T-helper 2 cell treated with Interferon-gamma antibody and Interleukin-4, amounts not matched to agents 100 ng/mL and 5 ng/mL, for 36 hours (primary cell): ENCODE measurements at regions not wholly inside any gene's neighbourhood (a gene's known extent, or its start where the extent isn't known, plus 50 kb on each side); places are given as distances from the start of the nearest gene placed in this dataset.
"Not testable (repeated sequence)": the region's sequence is repeated elsewhere in the genome, so short reads cannot be mapped to it uniquely, and the experiment has no call there.

ENCODE experiments used
- intact Hi-C: fragments of 100-400 bp; cut with micrococcal nuclease; formaldehyde crosslinking; loops from one replicate; pipeline ENCODE4 v1.15.1; 2023

DNA sequence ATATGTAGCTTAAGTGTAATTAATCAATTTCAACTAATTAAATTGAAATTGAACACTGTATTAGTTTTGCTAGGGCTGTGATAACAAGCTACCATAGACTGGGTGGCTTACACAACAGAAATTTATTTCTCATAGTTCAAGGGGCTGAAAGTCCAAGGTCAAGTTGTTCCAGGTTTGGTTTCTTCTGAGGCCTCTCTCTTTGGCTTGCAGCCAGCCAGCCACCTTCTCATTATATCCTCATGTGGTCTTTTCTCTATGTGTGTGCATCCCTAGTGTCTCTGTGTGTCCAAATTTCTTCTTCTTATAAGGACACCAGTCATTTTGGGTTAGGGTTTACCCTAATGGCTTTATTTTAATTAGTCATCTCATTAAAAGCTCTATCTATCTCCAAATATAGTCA, 611.7 kb downstream of the UTRN start:
- intact Hi-C loops = no loop called here

DNA sequence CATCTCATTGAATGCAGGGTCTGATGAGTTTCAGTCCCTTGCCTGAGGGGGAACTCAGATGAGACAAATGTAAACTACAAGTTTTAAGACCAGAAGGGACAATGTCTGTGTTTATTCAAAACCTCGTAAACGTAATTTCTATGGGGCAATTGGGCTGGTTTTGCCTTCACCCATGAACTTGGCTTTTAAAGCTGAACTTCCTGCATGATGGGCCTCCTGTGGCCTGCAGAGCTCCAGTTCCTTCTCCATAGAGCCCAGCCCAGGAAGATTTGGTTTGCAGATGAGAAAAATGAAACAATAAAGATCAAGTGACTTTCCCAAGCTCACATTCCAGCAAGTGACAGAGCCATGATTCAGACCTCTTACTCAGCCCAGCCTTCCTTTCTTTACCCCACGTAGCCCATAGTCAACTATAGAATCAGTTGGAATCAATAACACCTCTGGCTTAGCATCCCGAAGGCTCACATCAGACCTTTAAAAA, 612.3 kb downstream of the UTRN start:
- intact Hi-C loops = no loop called here

DNA sequence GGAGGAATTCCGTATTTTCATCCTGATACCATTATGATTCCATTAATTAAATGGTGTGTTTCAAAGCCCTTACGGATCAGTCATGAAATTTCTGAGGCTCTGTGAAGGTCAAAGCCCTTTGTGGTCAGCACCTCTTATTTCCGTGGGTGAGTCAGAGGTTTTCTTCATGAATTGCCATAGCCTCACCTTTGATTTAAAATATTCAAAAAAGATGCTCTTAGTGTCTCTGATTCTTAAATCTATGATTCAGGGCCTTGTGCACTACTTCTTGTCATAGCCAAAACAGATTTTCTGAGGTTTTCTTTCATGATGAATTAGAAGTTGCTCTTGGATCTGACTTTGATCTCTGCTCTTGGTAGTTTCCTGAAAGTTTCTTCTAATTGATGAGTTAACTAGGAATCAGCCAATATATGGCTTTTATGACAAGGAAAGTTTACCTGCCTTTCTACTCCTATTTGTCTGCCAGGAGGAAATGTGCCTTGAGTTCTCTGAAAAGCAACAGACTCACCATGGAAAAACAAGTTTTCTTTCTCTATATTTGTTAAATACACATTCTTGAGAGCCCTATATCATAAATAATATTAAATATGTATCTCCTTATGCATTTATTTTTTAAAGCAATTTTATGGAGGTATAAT, 613.0 kb downstream of the UTRN start:
- intact Hi-C loops = no loop called here

DNA sequence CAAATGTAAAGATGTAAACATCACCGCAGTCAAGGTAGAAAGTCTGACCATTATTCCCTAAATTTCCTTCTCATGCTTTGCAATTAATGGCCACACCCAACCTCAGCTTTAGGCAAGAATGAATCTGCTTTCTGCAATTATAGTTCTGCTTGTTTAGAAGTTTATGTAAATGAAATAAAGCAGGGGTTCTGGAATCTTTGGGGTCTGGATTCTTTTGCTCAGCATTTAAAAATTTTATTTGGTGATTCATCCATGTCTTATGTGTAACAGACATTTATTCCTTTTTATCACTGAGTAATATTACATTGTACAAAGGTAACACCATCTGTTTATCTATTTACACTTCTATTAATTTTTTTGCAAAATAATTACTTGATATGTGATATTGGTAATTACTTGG, 613.6 kb downstream of the UTRN start:
- intact Hi-C loops = no loop called here

DNA sequence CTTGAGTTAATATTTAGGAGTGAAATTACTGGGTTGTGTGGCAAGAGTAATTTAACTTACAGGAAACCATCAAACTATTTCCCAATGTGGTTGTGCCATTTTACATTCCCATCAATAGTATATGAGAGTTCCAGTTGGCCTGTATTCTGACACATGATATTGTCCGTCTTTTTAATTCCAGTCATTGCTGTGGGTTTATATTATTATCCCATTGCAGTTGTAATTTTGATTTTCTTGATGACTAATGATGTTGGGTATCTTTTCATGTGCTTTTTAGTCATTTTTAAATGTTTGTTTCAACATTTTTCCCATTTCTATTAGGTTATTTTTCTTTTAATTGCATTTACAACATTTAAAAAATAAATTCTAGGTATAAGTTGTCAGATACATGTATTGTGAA, 614.0 kb downstream of the UTRN start:
- intact Hi-C loops = no loop called here

DNA sequence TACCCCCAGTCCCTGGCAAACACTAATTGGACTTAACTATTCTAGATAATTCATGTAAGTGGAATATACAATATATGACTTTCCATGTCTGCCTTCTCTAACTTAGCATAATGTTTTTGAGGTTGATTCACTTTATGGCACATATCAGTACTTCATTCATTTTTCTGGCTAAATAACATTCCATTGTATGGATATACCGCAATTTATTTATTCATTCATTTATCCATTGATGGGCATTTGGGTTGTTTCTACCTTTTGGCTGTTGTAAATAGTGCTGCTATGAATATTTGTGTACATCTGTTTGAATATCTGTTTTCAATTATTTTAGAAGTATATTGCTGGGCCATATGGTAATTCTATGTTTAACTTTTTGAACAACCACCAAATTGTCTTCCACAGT, 616.3 kb downstream of the UTRN start:
- intact Hi-C loops = no loop called here

DNA sequence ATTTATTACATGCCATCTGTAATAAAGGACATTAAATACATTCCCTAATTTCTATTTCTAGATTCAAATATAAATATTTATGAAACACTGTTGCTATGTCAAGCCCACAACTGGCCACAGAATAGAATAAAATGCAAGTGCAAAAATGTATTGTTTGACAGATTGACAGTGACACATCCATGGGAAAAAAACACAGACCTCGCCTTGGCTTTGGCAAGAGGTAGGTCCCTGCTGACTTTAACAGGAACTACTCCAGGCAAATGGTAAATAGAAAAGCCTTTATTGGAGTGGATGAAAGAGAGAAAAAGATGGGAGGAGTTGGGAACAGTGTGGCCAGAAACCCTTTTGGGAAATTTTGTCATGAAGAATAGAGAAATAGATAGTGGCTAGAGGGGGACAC, 622.9 kb downstream of the UTRN start:
- intact Hi-C loops = no loop called here

DNA sequence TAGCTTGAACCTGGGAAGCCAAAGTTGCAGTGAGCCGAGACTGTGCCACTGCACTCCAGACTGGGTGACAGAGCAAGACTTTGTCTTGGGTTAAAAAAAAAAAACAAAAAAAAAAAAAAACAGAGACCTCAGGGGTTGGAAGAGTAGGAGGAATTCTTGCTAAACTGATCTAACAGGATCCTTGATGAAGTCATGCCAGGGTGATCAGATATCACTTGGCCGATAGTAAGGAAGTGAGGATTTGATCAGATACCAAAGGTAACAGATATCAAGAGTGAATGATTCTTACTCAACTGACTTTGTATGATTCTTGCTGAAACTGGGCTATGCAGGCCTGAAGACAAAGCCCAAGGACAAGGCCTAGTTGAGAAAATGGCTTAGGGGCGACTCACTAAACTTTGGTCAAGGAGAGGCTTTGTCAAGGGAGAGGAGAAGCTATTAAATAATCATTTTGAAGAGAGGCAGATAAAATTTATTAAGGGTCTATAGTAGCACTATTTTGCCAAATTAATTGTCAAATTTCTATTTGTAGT, 624.7 kb downstream of the UTRN start:
- intact Hi-C loops = no loop called here

DNA sequence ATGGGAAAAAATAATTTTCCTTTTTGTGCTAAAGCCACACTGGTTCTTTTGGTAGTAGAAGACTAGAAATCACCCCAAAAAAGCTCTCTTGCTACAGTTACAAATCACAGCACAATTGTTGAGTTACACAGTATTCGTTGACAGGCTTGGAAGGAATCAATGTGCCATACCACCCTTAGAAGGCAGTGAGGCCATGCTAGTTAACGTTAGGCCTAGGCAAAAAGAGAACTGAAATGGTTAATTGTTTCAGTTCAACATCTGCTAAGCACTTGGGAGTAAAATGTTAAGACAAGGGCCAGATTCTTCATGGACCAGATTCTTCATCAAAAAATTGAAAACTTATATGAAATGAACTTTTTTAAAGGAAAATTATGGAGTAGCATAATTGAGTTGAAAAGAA, 626.2 kb downstream of the UTRN start:
- intact Hi-C loops = no loop called here

DNA sequence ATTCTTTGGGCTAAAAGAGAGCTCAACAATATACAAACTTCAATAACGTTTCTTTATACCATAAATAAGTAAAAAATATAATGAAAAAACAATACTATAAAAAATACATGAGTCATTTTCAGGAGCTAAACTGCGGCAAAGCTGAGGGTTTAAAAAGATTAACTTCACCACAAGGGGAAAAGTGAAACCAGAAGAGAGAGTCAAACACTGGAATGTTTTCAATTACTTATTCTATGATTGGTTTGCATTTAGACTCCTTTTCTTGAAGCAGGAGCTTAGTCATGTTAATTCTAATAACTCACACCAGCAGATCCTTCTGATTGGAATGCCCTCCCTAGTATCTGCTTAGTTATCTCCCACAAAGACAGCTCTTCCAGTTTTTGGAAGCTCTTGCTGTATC, 627.3 kb downstream of the UTRN start:
- intact Hi-C loops = no loop called here

DNA sequence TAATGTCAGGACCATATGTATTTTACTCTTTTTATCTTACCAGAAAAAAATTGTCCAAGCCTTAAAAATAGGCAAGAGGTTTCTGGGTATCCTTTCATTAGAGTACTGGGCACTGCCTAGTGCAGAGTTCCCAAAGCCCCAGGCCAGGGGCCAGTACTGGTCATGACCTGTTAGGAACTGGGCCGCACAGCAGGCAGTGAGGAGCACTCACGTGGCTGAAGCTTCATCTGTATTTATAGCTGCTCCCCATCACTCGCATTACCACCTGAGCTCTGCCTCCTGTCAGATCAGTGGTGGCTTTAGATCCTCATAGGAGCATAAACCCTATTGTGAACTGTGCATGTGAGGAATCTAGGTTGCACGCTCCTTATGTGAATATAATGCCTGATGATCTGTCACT, 632.9 kb downstream of the UTRN start:
- intact Hi-C loops = no loop called here

DNA sequence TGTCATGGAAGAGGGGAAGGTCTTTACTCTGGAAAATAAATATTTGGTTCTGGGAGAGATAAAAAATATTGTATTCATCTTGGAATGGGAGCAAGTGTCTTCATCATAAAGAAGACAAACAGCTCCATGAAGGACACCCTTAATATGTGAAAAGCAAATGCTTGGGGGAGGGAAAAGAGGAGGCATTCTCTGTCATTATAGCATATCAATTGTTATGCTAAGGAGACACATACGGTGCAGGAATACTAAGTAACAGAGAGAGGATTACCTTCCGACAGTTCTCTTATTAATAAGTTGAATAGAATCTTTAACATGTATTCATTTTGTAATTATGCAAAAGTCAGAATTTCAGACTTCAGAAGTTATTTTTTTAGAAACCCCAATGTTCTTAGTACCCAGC, 634.4 kb downstream of the UTRN start:
- intact Hi-C loops = no loop called here

DNA sequence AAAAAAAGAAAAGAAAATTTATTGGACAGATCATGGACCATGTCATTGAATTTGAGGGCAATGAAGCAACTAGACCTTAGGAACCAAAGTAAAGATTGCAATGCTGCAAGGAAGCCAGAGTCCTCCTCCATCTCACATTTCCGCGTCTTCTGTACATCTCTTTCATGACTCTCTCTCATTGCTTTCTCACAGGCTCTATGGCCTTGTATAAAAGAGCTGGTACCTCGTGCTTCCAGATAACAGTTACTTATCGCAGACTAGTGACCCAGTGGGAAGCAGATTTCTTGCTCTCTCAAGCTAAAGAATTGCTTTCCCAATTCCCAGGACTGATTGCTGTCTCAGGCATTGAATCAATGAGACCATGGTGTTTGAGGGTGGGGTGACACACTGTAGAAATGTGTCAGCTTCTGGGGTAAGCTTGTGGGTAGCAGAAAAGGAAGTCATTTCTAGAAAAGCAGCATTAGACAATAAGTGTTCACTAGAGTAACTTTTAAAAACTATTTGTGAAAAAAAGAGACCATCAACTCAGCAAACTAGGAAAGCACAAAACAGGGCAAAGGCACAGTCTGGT, 635.3 kb downstream of the UTRN start:
- intact Hi-C loops = no loop called here

DNA sequence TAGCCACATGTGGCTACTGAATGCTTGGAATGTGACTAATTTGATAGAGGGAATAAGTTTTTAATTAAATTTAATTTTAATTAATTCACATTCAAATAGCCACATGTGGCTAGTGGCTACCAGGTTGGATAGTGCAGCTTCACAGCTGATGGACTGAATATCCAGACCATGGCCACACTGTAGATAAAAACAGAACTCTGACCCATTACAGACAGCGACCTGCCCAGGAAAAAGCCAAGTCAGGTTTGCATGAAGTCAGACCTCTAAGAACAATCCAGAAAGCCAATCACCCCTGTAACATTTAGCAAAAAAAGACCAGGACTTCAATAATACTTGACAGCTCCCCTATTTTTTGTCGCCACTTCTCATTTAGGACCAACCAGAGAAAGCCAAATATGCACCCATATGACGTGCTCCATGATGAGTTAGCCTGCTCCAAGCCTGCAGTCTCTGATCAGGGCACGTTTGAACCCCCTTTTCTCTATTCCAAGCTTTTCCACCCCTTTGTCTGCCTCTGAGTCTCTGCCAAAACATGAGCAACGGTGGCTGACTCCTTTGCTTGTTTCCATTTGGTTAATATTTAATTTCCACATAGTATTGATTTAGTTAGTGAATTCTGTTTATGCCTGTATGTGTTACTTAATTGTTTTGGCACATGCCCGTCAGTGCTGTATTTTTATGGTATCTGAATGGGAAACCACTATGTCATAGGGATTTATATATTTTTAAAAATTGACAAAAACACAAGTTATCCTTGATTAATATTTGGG, 636.3 kb downstream of the UTRN start:
- intact Hi-C loops = no loop called here

DNA sequence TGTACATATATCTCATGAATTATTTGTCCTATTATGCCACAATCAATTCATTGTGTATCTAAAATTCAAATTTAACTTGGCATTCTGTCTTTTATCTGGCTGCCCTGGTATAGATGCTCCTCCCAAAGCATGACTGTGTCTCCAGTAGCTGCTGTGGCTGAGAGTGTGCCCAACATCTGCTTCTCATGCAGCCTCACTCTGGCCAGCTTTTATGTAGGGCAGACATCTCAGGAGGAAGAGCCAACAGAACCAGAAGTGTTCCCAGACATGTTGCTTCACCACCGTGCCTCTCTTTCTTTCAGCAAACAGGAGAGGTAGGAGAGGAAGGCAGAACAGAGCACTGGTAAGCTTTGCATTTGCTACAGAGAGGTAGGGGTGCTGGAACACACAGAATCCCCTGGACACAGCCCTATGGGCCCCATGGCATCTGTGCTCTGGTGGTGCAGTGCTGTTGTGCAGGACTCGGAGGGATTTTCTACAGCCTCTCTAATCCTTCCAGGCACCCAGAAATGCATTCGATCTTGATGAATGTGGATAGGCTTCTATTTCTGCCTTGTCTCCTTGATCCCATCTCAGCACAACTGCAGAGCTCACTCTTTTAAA, 637.1 kb downstream of the UTRN start:
- intact Hi-C loops = no loop called here

DNA sequence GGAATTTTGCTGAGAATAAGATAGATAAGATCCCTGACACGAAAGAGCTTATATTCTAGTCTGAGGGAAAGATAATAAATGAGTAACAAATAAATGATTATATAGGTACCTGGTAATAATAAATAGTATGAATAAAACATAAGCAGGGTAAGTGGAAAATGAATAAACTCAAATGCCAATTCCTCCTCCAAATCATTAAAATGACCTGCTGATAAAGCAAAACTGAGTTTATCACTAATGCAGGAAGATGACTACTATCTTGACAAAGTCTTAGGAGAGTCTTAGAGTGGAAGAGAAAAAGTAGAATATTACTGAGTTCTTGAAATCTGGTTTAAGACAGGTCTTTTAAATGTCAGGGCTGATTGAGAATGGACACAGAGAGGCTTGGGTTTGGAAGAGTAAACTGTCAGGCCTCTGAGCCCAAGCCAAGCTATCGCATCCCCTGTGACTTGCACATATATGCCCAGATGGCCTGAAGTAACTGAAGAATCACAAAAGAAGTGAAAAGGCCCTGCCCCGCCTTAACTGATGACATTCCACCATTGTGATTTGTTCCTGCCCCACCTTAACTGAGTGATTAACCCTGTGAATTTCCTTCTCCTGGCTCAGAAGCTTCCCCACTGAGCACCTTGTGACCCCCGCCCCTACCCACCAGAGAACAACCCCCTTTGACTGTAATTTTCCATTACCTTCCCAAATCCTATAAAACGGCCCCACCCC, 637.8 kb downstream of the UTRN start:
- intact Hi-C loops = not testable (repeated sequence)

DNA sequence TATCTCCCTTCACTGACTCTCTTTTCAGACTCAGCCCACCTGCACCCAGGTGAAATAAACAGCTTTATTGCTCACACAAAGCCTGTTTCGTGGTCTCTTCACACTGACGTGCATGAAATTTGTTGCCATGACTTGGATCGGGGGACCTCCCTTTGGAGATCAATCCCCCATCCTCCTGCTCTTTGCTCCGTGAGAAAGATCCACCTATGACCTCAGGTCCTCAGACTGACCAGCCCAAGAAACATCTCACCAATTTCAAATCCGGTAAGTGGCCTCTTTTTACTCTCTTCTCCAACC, 638.3 kb downstream of the UTRN start:
- intact Hi-C loops = not testable (repeated sequence)

DNA sequence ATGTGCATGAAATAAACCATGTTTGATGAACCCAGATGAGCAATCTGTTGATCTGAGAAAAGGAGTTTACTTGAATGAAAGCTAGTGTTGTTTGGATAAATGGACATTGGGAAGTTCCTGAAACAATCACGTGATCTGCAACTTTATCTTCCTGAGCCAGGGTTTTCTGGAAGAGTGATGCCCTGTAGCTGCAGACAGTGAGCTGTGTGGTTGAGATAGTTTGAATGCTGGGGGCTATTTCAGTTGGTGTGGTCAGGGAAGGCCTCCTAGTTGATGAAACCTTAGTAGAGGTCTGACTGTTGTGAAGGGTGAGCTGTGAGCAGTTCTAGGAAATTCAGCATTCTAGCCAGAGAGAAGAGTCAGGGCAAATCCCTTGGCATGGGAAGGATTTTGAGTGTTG, 643.7 kb downstream of the UTRN start:
- intact Hi-C loops = no loop called here

DNA sequence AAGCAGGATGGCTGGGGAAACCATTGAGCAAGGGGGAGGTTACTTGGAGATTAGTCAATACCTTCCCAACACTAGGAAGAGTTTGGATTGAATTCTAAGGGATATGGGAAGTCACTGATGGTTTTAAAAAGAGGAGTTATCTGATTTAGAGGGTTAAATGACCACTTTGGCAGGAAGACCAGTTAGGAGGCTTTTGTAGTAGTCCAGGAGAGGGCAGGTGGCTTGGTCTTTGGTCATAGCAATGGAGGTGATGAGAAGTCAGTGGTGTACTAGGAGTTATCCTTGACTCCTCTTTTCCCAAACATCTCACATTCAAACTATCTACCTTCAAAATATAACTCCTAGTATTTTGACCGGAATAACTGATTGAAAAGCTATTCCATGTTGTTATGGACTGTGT, 644.1 kb downstream of the UTRN start:
- intact Hi-C loops = no loop called here

DNA sequence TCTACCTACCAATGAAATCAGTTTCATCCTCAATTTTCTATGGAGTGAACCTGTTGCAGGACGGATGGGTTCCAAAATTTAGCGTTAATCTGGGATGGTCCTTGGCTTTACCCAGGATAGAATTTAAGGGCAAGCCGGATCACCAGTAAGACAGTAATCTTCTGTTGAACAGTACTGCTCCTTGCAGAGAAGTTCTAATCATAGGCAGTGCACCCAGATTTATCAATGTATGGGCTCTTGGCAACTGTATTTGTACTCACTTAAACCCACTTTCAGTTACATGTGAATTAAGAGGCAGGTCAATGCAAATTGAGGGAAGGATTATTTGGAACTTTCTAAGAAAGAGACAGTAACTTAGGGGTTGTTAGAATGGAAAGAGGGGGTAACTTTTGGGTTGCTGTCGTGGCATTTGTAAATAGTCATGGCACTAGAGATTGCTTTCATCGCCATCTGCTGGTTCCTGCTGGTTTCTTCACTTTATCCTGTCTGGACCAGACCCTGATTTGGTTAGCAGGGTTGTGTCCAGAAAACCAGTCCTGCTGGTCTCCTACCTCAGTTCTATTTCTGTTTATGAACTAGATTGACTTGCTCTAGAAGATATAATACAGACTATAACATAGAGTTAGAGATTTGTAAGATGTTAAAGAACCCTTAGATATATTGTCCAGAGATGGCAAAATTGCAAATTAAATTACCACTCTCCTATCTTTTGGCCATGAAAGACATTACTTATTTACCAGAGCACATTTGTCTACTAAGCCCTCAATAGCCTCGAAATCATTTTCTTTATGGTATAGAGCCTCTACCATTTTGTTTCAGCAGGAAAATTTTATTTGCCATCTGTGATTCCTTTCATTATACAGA, 646.3 kb downstream of the UTRN start:
- intact Hi-C loops = loop anchor here (1.0 to 10.0 kb wide), 2 partner anchors 346 to 827 kb away; no protein-coding TSS in a partner anchor

DNA sequence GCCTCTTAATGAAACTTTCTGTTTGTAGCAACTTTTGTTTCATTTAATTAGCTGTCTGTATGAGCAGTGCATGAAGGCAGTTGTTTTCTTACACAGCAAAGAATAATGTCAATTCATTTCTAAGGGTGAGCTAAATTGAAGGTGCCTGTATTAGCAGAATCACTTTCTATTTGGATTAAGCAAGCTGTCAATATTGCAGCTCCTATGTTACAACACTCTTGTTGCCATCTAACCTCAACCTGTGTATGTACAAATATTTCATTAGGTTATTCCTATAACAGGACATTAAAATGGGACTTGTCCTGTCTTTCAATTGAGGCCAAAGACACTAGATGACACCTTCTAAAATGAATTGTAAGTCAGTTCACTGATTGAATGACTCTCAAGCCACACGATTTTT, 647.5 kb downstream of the UTRN start:
- intact Hi-C loops = loop anchor here (10.0 kb wide), 1 partner anchor 828 kb away; no protein-coding TSS in a partner anchor
